ENCODE measurements at regions not wholly inside any gene's neighbourhood (a gene's known extent, or its start where the extent isn't known, plus 50 kb on each side); places are given as distances from the start of the nearest gene placed in this dataset.

GRCh38 chr2:180099308-180099707 is 92.2 kb upstream of the CWC22 start:
- Histone ChIP-seq H3K9me3 (ENCODE audit: control insufficient read depth, insufficient read depth, low read depth, low read length) (no peaks in the 10 kb centered on the region), H3K27ac (ENCODE audit: low read length) (no peak overlapping the region), H3K4me3 (ENCODE audit: low read depth in 2 of 2, low read length in 2 of 2) (no peak overlapping the region), H3K4me1 (ENCODE audit: control insufficient read depth, insufficient read depth, low read length) (no peaks in the 10 kb centered on the region), H3K27me3 (ENCODE audit: control insufficient read depth, insufficient read depth, low read length) (no peaks in the 10 kb centered on the region), H3K36me3 (ENCODE audit: control insufficient read depth, insufficient read depth, low read length) (no peaks in the 10 kb centered on the region)
- TF ChIP-seq POLR2AphosphoS5 (IDR thresholded peaks at IDR 0.05; ENCODE audit: low read depth, low read length) (no peak), TCF7L2 (IDR thresholded peaks at IDR 0.05; ENCODE audit: low read depth, low read length) (no peak), SIN3A (IDR thresholded peaks at IDR 0.05; ENCODE audit: borderline replicate concordance, insufficient read depth, low read depth, low read length) (no peak), REST (IDR thresholded peaks at IDR 0.05; ENCODE audit: insufficient read depth in 1 of 2, low read depth in 2 of 2, low read length in 1 of 2) (no peak), CTCF (IDR thresholded peaks at IDR 0.05) (no peak)
- no peak for DNase-seq (ENCODE audit: low read depth, low spot score)
- ATAC-seq: no peak
- no TSS peak for BruUV-seq (replicated peaks)
- in situ Hi-C loops (cut with HindIII; ENCODE audit: low pct_unique_long_range_greater_than_20kb, low sequenced_read_pairs): no loop called here
- ChIA-PET POLR2A (no interaction called here), CTCF (no interaction called here)
- intact Hi-C loops (cut with micrococcal nuclease; ENCODE audit: unreplicated experiment): no loop called here

- CTCF ChIA-PET: no interaction called here
- TF ChIP-seq SIN3A (IDR thresholded peaks at IDR 0.05; ENCODE audit: borderline replicate concordance, insufficient read depth, low read depth, low read length): no peak
- no peak for TF ChIP-seq POLR2AphosphoS5 (IDR thresholded peaks at IDR 0.05; ENCODE audit: low read depth, low read length)
- TF ChIP-seq TCF7L2 (IDR thresholded peaks at IDR 0.05; ENCODE audit: low read depth, low read length): no peak
- TF ChIP-seq REST (IDR thresholded peaks at IDR 0.05; ENCODE audit: insufficient read depth in 1 of 2, low read depth in 2 of 2, low read length in 1 of 2): no peak
- TF ChIP-seq CTCF (IDR thresholded peaks at IDR 0.05): no peak
- BruUV-seq (replicated peaks): no TSS peak
- H3K9me3 ChIP-seq (ENCODE audit: control insufficient read depth, insufficient read depth, low read depth, low read length): no peaks in the 10 kb centered on the region; the same call in 1 of the 2 replicates
- in situ Hi-C loops (cut with HindIII; ENCODE audit: low pct_unique_long_range_greater_than_20kb, low sequenced_read_pairs) (no loop called here), intact Hi-C loops (cut with micrococcal nuclease; ENCODE audit: unreplicated experiment) (no loop called here)
- H3K4me3 ChIP-seq (ENCODE audit: low read depth in 2 of 2, low read length in 2 of 2): no peak overlapping the region
- DNase-seq (ENCODE audit: low read depth, low spot score) (no peak), ATAC-seq (no peak)
- no peaks in the 10 kb centered on the region for H3K36me3 ChIP-seq (ENCODE audit: control insufficient read depth, insufficient read depth, low read length)
- no peak overlapping the region for H3K27ac ChIP-seq (ENCODE audit: low read length)
- POLR2A ChIA-PET: no interaction called here
- H3K4me1 ChIP-seq (ENCODE audit: control insufficient read depth, insufficient read depth, low read length): no peaks in the 10 kb centered on the region
- H3K27me3 ChIP-seq (ENCODE audit: control insufficient read depth, insufficient read depth, low read length): no peaks in the 10 kb centered on the region
Measured at GRCh38 chr2:180085144-180085543, 78.0 kb upstream of the CWC22 start.
